ENCODE measurements at regions not wholly inside any gene's neighbourhood (a gene's known extent, or its start where the extent isn't known, plus 50 kb on each side); places are given as distances from the start of the nearest gene placed in this dataset.

DNA sequence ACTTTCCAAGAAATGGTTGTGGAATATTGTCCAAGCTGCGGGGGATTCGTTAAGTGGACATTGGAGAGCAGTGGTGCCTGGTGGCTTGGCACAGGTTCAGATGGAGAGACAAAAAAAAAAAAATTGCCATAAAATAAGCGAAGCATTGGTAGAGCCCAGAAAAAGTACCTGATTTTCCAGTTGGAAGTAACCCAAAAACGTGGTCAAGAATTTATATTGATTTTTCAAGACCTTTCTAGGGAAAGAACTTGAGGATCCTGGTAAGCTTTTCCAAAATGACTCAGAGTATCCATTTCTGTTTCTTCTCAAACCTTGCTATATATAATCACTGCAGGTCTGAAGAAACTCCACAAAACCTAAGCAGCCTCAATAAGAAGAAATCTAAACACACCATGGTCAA, 94.6 kb downstream of the ING1 start:
- TF ChIP-seq, protein P1, sequence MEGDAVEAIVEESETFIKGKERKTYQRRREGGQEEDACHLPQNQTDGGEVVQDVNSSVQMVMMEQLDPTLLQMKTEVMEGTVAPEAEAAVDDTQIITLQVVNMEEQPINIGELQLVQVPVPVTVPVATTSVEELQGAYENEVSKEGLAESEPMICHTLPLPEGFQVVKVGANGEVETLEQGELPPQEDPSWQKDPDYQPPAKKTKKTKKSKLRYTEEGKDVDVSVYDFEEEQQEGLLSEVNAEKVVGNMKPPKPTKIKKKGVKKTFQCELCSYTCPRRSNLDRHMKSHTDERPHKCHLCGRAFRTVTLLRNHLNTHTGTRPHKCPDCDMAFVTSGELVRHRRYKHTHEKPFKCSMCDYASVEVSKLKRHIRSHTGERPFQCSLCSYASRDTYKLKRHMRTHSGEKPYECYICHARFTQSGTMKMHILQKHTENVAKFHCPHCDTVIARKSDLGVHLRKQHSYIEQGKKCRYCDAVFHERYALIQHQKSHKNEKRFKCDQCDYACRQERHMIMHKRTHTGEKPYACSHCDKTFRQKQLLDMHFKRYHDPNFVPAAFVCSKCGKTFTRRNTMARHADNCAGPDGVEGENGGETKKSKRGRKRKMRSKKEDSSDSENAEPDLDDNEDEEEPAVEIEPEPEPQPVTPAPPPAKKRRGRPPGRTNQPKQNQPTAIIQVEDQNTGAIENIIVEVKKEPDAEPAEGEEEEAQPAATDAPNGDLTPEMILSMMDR (IDR thresholded peaks at IDR 0.05): no peak
- no peak for TF ChIP-seq POLR2A (IDR thresholded peaks at IDR 0.05)
